Common myeloid progenitor, CD34-positive (primary cell): ENCODE measurements at regions not wholly inside any gene's neighbourhood (a gene's known extent, or its start where the extent isn't known, plus 50 kb on each side); places are given as distances from the start of the nearest gene placed in this dataset.

Experiments
- CTCF ChIA-PET: fragments of 350-600 bp; sonication (Branson Sonifier 250); formaldehyde crosslinking; loops from one replicate; lab custom pipeline; 2021; ENCODE audit warnings: antibody characterized with exemption; lab: Charles Lee
- POLR2A ChIA-PET: fragments of 350-600 bp; sonication (Branson Sonifier 250); formaldehyde crosslinking; loops from one replicate; lab custom pipeline; 2021; ENCODE audit warnings: antibody characterized with exemption; lab: Charles Lee
- DNase-seq, 3 donors: peaks; one replicate each; pipeline versions ENCODE4 v3.0.0 to v3.0.0-alpha.2; 2013
- H3K27ac ChIP-seq, 2 experiments: 1 replicate in 1 of 2; 2 replicates in 1 of 2; pipeline ENCODE4 v1.7.0; 2013; ENCODE audit warnings: inconsistent platforms in 2 of 2, low read length in 2 of 2, mild to moderate bottlenecking in 2 of 2, low read depth in 1 of 2, moderate library complexity in 1 of 2; ENCODE audit not compliant: severe bottlenecking in 2 of 2, insufficient read depth in 1 of 2, poor library complexity in 1 of 2
- H3K27me3 ChIP-seq, 5 experiments: replicated peaks in 2 of 5; 1 replicate in 3 of 5; 2 replicates in 2 of 5; pipeline versions ENCODE4 v1.6.1 to v1.7.0; 2013; ENCODE audit warnings: low read length in 4 of 5, mild to moderate bottlenecking in 2 of 5, moderate library complexity in 2 of 5, inconsistent platforms in 1 of 5; ENCODE audit not compliant: insufficient read depth in 5 of 5, control insufficient read depth in 4 of 5
- H3K36me3 ChIP-seq, 4 experiments: 1 replicate in 2 of 4; 2 replicates in 2 of 4; pipeline versions ENCODE4 v1.6.1 to v1.7.0; 2013; ENCODE audit warnings: low read length in 3 of 4, control low read depth in 1 of 4, mild to moderate bottlenecking in 1 of 4; ENCODE audit not compliant: control insufficient read depth in 4 of 4, insufficient read depth in 4 of 4
- H3K4me1 ChIP-seq, 4 experiments: 1 replicate in 3 of 4; 2 replicates in 1 of 4; pipeline versions ENCODE4 v1.6.1 to v1.7.1; 2013; ENCODE audit warnings: low read length in 3 of 4, mild to moderate bottlenecking in 3 of 4, control low read depth in 1 of 4, inconsistent platforms in 1 of 4, moderate library complexity in 1 of 4; ENCODE audit not compliant: control insufficient read depth in 4 of 4, insufficient read depth in 4 of 4; ENCODE audit errors: control extremely low read depth in 1 of 4
- H3K4me3 ChIP-seq, 7 experiments: 1 replicate in 4 of 7; 2 replicates in 3 of 7; pipeline versions ENCODE4 v1.5.1 to v1.7.0; 2013; ENCODE audit warnings: mild to moderate bottlenecking in 7 of 7, low read length in 6 of 7, moderate library complexity in 6 of 7, inconsistent platforms in 2 of 7, low read depth in 2 of 7, control low read depth in 1 of 7; ENCODE audit not compliant: insufficient read depth in 4 of 7, control insufficient read depth in 1 of 7; ENCODE audit errors: extremely low read depth in 1 of 7
- H3K9me3 ChIP-seq, 5 experiments: 1 replicate in 4 of 5; 2 replicates in 1 of 5; pipeline versions ENCODE4 v1.6.1 to v1.7.1; 2013; ENCODE audit warnings: low read length in 4 of 5, mild to moderate bottlenecking in 2 of 5, inconsistent platforms in 1 of 5, low read depth in 1 of 5, moderate library complexity in 1 of 5; ENCODE audit not compliant: control insufficient read depth in 4 of 5, insufficient read depth in 2 of 5; ENCODE audit errors: control extremely low read depth in 1 of 5
- WGBS: methylation state at CpG from one replicate; pipeline ENCODE4 v1.1.5; 2013; ENCODE audit not compliant: insufficient coverage; 5-methylcytosine and 5-hydroxymethylcytosine counted together

DNA sequence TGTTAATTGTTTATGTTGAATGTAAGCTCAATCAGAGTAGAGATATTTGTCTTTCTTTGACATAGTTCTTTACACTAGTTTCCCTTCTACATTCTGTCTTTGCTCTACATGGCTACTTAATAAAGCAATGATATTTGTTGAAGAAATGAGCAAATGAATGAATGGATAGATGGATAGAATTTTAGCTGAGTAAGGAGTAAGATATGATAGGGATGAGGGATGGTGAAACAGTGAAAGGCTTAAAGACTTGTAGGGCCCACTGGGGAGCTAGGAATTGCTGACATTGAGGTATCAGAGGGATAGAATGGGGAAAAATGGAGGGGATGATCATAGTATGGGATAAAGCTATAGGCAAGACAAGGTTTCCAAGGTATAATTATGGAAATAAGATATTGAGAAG lies 361.6 kb upstream of the SPHKAP start:
- Histone ChIP-seq H3K36me3 (no peaks in the 10 kb centered on the region), H3K9me3 (peaks cover 0 to 2% (median 0%) of the 10 kb centered on the region in 5 experiments), H3K27me3 (no peaks in the 10 kb centered on the region), H3K4me3 (no peak overlapping the region), H3K4me1 (no peaks in the 10 kb centered on the region), H3K27ac (no peak overlapping the region)
- DNase-seq: no peak
- POLR2A ChIA-PET: no interaction called here
- CTCF ChIA-PET: interaction anchor here (1.0 kb wide), 1 partner anchor 13 kb away, joined by 3 read pairs; no protein-coding TSS in a partner anchor

GRCh38 chr2:228542277-228542676 lies 360.8 kb upstream of the SPHKAP start:
- H3K4me1 ChIP-seq: no peaks in the 10 kb centered on the region
- H3K4me3 ChIP-seq: no peak overlapping the region
- no peak overlapping the region for H3K27ac ChIP-seq
- no peak for DNase-seq
- POLR2A ChIA-PET: no interaction called here
- H3K36me3 ChIP-seq: no peaks in the 10 kb centered on the region
- CTCF ChIA-PET: no interaction called here
- peaks cover 0 to 3% (median 0%) of the 10 kb centered on the region in 5 experiments for H3K9me3 ChIP-seq
- WGBS: 90% methylated on average over 4 of the region's 4 CpGs
- no peaks in the 10 kb centered on the region for H3K27me3 ChIP-seq

GRCh38 chr2:228541789-228542188 lies 360.3 kb upstream of the SPHKAP start:
- Histone ChIP-seq H3K27ac (no peak overlapping the region), H3K9me3 (peaks cover 0 to 4% (median 0%) of the 10 kb centered on the region in 5 experiments), H3K4me3 (no peak overlapping the region), H3K36me3 (no peaks in the 10 kb centered on the region), H3K27me3 (no peaks in the 10 kb centered on the region), H3K4me1 (no peaks in the 10 kb centered on the region)
- DNase-seq: no peak
- POLR2A ChIA-PET: no interaction called here
- 100% methylated on average over 2 of the region's 4 CpGs for WGBS
- CTCF ChIA-PET: no interaction called here

DNA sequence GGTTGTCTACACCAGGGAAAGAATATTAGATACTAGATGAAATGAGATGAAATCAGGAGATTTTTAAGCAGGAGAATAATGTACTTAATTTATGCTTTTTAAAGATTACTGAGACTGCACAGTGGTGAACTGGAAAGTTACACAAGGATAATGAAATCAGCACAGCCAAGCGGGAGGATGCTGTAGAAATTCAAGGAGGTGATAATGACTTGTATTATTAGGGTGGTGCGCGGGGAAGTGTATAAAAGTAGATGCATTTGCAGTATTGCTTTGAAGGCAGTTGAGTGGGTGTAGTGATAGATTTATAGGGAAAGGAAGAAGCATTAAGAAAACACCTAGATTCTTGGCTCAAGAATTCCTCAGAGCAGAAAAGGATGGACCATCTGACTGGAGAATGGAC lies 359.5 kb upstream of the SPHKAP start:
- Histone ChIP-seq H3K36me3 (no peaks in the 10 kb centered on the region), H3K9me3 (peaks cover 0 to 4% (median 0%) of the 10 kb centered on the region in 5 experiments), H3K4me3 (no peak overlapping the region), H3K27me3 (no peaks in the 10 kb centered on the region), H3K27ac (no peak overlapping the region), H3K4me1 (no peaks in the 10 kb centered on the region)
- ChIA-PET CTCF (no interaction called here), POLR2A (no interaction called here)
- 97% methylated on average over 3 of the region's 3 CpGs for WGBS
- no peak for DNase-seq

DNA sequence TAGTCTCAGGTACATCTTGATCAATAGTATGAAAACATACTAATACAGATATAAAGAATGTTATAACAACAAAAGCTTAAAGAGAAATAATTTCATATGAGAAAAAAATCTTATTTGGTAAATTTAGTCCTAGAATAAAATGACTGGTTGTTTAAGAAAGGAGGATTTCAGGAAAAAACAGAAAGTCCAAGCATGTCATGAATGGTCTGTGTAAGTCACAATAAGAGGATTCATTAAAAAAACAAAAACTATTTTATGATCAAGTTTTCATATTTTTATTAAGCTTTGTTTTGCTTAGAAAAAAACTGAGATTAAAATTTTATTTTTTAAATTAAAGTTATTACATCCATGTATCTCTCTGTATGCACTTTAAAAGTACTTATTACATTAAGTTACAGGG lies 353.9 kb upstream of the SPHKAP start:
- H3K27ac ChIP-seq: no peak overlapping the region
- ChIA-PET POLR2A (no interaction called here), CTCF (no interaction called here)
- H3K4me1 ChIP-seq: no peaks in the 10 kb centered on the region
- no peaks in the 10 kb centered on the region for H3K36me3 ChIP-seq
- DNase-seq: no peak
- H3K9me3 ChIP-seq: peaks cover 0 to 10% (median 1%) of the 10 kb centered on the region in 5 experiments
- no peaks in the 10 kb centered on the region for H3K27me3 ChIP-seq
- no peak overlapping the region for H3K4me3 ChIP-seq

DNA sequence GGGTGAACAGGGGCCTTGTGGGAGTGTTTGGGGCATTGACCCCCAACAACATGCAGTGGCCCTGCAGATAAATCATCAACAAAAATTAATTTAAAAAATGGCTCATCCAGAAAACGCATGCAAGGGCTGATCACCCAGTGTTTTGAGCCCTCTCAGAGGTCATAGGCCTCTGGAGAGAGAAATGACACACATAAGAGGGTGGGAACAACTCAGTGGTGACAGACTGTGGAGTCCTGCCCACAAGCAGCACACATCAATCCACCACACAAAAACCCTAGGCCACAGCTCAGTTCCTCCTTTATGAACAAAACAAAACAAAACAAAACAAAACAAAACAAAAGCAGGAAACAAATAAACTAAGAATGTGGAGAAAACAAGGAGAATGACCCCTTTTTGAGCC lies 351.7 kb upstream of the SPHKAP start:
- Histone ChIP-seq H3K27ac (no peak overlapping the region), H3K4me3 (no peak overlapping the region), H3K36me3 (no peaks in the 10 kb centered on the region), H3K4me1 (no peaks in the 10 kb centered on the region), H3K9me3 (peaks cover 0 to 10% (median 1%) of the 10 kb centered on the region in 5 experiments), H3K27me3 (no peaks in the 10 kb centered on the region)
- ChIA-PET CTCF (no interaction called here), POLR2A (no interaction called here)
- no peak for DNase-seq
- WGBS: 83% methylated on average over 1 of the region's 1 CpG

DNA sequence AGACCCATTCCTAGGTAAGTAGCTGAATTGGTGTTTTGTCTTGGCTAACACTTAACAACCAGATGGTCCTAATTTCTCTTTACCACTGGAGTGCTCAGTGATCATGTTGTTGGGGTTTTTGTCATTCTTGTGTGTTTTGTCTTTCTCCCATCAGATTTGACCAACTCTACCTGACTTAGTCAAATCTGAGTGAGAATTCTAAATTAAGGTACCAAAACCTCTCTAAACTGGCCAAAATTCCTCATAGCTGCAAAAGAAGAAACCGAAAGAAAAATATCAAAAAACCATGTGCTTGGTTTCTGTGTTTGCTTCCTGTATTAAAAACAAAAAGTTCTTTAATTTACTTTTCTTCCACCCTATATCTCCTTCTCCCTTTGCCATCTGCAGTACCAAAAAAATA lies 350.7 kb upstream of the SPHKAP start:
- H3K9me3 ChIP-seq: peaks cover 0 to 10% (median 1%) of the 10 kb centered on the region in 5 experiments
- DNase-seq: no peak
- no peaks in the 10 kb centered on the region for H3K36me3 ChIP-seq
- WGBS: no CpG with 5 or more reads among the region's 1 CpG
- POLR2A ChIA-PET: no interaction called here
- CTCF ChIA-PET: no interaction called here
- H3K4me3 ChIP-seq: no peak overlapping the region
- H3K27ac ChIP-seq: no peak overlapping the region
- H3K4me1 ChIP-seq: no peaks in the 10 kb centered on the region
- H3K27me3 ChIP-seq: no peaks in the 10 kb centered on the region
